ENCODE measurements at regions not wholly inside any gene's neighbourhood (a gene's known extent, or its start where the extent isn't known, plus 50 kb on each side); places are given as distances from the start of the nearest gene placed in this dataset.

GRCh38 chr9:18235181-18235908 is 238.6 kb upstream of the ADAMTSL1 start:
- TF ChIP-seq, protein P1, sequence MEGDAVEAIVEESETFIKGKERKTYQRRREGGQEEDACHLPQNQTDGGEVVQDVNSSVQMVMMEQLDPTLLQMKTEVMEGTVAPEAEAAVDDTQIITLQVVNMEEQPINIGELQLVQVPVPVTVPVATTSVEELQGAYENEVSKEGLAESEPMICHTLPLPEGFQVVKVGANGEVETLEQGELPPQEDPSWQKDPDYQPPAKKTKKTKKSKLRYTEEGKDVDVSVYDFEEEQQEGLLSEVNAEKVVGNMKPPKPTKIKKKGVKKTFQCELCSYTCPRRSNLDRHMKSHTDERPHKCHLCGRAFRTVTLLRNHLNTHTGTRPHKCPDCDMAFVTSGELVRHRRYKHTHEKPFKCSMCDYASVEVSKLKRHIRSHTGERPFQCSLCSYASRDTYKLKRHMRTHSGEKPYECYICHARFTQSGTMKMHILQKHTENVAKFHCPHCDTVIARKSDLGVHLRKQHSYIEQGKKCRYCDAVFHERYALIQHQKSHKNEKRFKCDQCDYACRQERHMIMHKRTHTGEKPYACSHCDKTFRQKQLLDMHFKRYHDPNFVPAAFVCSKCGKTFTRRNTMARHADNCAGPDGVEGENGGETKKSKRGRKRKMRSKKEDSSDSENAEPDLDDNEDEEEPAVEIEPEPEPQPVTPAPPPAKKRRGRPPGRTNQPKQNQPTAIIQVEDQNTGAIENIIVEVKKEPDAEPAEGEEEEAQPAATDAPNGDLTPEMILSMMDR (IDR thresholded peaks at IDR 0.05; ENCODE audit: insufficient read depth, low read depth, low read length) = no peak
- TF ChIP-seq EZH2 (IDR thresholded peaks at IDR 0.05; ENCODE audit: insufficient read depth, low read length) = no peak
- DNase-seq (ENCODE audit: low read depth) (no peak), FAIRE-seq (no peak)
- Histone ChIP-seq H2AFZ (ENCODE audit: low read depth, low read length) (no peak overlapping the region), H3K4me2 (ENCODE audit: low read length) (no peak overlapping the region), H3K9ac (ENCODE audit: low read length) (no peak overlapping the region), H3K27me3 (ENCODE audit: insufficient read depth, low read length) (no peaks in the 10 kb centered on the region), H3K4me3 (ENCODE audit: insufficient read depth, low read depth, low read length) (no peak overlapping the region), H3K36me3 (ENCODE audit: insufficient read depth, low read length) (no peaks in the 10 kb centered on the region), H3K27ac (ENCODE audit: low read depth, low read length) (no peak overlapping the region), H3K79me2 (ENCODE audit: insufficient read depth, low read length) (no peaks in the 10 kb centered on the region), H4K20me1 (ENCODE audit: insufficient read depth, low read length) (no peaks in the 10 kb centered on the region), H3K4me1 (ENCODE audit: insufficient read depth, low read length) (peaks cover 16% of the 10 kb centered on the region), H3K9me3 (ENCODE audit: insufficient read depth, low read depth, low read length) (no peaks in the 10 kb centered on the region)
- H3K4me3 Mint-ChIP-seq (ENCODE audit: unreplicated experiment) = no peak overlapping the region
- H3K4me1 Mint-ChIP-seq (ENCODE audit: low read depth, unreplicated experiment) = peaks cover 11% of the 10 kb centered on the region
- peaks cover 5% of the 10 kb centered on the region for H3K27me3 Mint-ChIP-seq (ENCODE audit: low read depth, unreplicated experiment)
- H3K36me3 Mint-ChIP-seq (ENCODE audit: low read depth, unreplicated experiment) = no peaks in the 10 kb centered on the region
- H3K27ac Mint-ChIP-seq (ENCODE audit: unreplicated experiment) = no peak overlapping the region
- H3K9me3 Mint-ChIP-seq (ENCODE audit: unreplicated experiment) = no peaks in the 10 kb centered on the region

DNA sequence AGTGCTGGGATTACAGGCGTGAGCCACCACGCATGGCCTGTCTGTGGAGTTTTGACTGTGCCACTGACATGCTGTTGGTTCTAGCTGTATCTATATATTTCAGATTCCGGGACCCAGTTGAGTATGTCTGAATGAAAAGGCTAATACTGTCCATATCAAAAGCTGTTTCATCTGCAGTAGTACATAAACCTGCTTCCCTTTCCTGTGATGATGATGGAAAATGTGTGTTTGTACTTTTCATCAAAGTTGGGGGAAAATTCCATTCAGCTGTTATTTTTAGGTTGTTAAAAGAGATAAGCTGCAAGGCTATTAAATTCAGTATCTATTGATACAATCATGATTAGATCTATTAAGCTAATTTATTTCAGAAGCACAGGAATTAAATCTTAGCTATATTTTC is 237.6 kb upstream of the ADAMTSL1 start:
- TF ChIP-seq EZH2 (IDR thresholded peaks at IDR 0.05; ENCODE audit: insufficient read depth, low read length) = no peak
- TF ChIP-seq, protein P1 (IDR thresholded peaks at IDR 0.05; ENCODE audit: insufficient read depth, low read depth, low read length) = no peak
- no peak overlapping the region for H3K4me3 ChIP-seq (ENCODE audit: insufficient read depth, low read depth, low read length)
- Mint-ChIP-seq H3K4me1 (ENCODE audit: low read depth, unreplicated experiment) (peaks cover 11% of the 10 kb centered on the region), H3K36me3 (ENCODE audit: low read depth, unreplicated experiment) (no peaks in the 10 kb centered on the region), H3K9me3 (ENCODE audit: unreplicated experiment) (no peaks in the 10 kb centered on the region), H3K27me3 (ENCODE audit: low read depth, unreplicated experiment) (peaks cover 5% of the 10 kb centered on the region), H3K4me3 (ENCODE audit: unreplicated experiment) (no peak overlapping the region), H3K27ac (ENCODE audit: unreplicated experiment) (no peak overlapping the region)
- H3K36me3 ChIP-seq (ENCODE audit: insufficient read depth, low read length) = no peaks in the 10 kb centered on the region
- no peak for DNase-seq (ENCODE audit: low read depth)
- H2AFZ ChIP-seq (ENCODE audit: low read depth, low read length) = no peak overlapping the region
- H3K9me3 ChIP-seq (ENCODE audit: insufficient read depth, low read depth, low read length) = no peaks in the 10 kb centered on the region
- H4K20me1 ChIP-seq (ENCODE audit: insufficient read depth, low read length) = no peaks in the 10 kb centered on the region
- H3K27ac ChIP-seq (ENCODE audit: low read depth, low read length) = no peak overlapping the region
- no peaks in the 10 kb centered on the region for H3K27me3 ChIP-seq (ENCODE audit: insufficient read depth, low read length)
- no peak overlapping the region for H3K4me2 ChIP-seq (ENCODE audit: low read length)
- H3K9ac ChIP-seq (ENCODE audit: low read length) = no peak overlapping the region
- no peaks in the 10 kb centered on the region for H3K79me2 ChIP-seq (ENCODE audit: insufficient read depth, low read length)
- FAIRE-seq = no peak
- peaks cover 16% of the 10 kb centered on the region for H3K4me1 ChIP-seq (ENCODE audit: insufficient read depth, low read length)

- TF ChIP-seq EZH2 (IDR thresholded peaks at IDR 0.05; ENCODE audit: insufficient read depth, low read length) = no peak
- TF ChIP-seq, protein P1 (IDR thresholded peaks at IDR 0.05; ENCODE audit: insufficient read depth, low read depth, low read length) = peak; percentile 8
- Histone ChIP-seq H3K4me2 (ENCODE audit: low read length) (peak overlapping the region; percentile 71), H3K79me2 (ENCODE audit: insufficient read depth, low read length) (no peaks in the 10 kb centered on the region), H3K9me3 (ENCODE audit: insufficient read depth, low read depth, low read length) (no peaks in the 10 kb centered on the region), H3K4me1 (ENCODE audit: insufficient read depth, low read length) (peaks cover 16% of the 10 kb centered on the region), H2AFZ (ENCODE audit: low read depth, low read length) (no peak overlapping the region), H3K27ac (ENCODE audit: low read depth, low read length) (peak overlapping the region; percentile 66), H3K27me3 (ENCODE audit: insufficient read depth, low read length) (no peaks in the 10 kb centered on the region), H3K9ac (ENCODE audit: low read length) (peak overlapping the region; percentile 7), H4K20me1 (ENCODE audit: insufficient read depth, low read length) (no peaks in the 10 kb centered on the region), H3K4me3 (ENCODE audit: insufficient read depth, low read depth, low read length) (no peak overlapping the region), H3K36me3 (ENCODE audit: insufficient read depth, low read length) (no peaks in the 10 kb centered on the region)
- Mint-ChIP-seq H3K36me3 (ENCODE audit: low read depth, unreplicated experiment) (no peaks in the 10 kb centered on the region), H3K4me3 (ENCODE audit: unreplicated experiment) (no peak overlapping the region), H3K4me1 (ENCODE audit: low read depth, unreplicated experiment) (peaks cover 11% of the 10 kb centered on the region), H3K9me3 (ENCODE audit: unreplicated experiment) (no peaks in the 10 kb centered on the region), H3K27ac (ENCODE audit: unreplicated experiment) (peak overlapping the region; percentile 16), H3K27me3 (ENCODE audit: low read depth, unreplicated experiment) (peaks cover 5% of the 10 kb centered on the region)
- DNase-seq (ENCODE audit: low read depth) (no peak), FAIRE-seq (no peak)
These were observed 236.2 kb upstream of the ADAMTSL1 start for GRCh38 chr9:18237776-18238175.

Measured in astrocyte (in vitro differentiated cells and primary cell).